Right lobe of liver (tissue), 6 donors: ENCODE measurements at regions not wholly inside any gene's neighbourhood (a gene's known extent, or its start where the extent isn't known, plus 50 kb on each side); places are given as distances from the start of the nearest gene placed in this dataset.

Source experiments
- ATAC-seq, 4 donors: fragments of 200-7000 bp; cut with Tn5 transposase; one replicate each; pipeline ENCODE4 v1.9.1; 2020; ENCODE audit warnings: mild to moderate bottlenecking in 4 of 4, moderate library complexity in 4 of 4
- DNase-seq, 3 donors: peaks; one replicate each; pipeline ENCODE4 v3.0.0-alpha.2; 2020
- H3K27ac ChIP-seq, 3 donors: fragments of 200-600 bp; one replicate each; pipeline ENCODE4 v1.8.0; 2022
- H3K27me3 ChIP-seq, 2 donors: fragments of 200-600 bp; one replicate each; pipeline ENCODE4 v1.8.0; 2022
- H3K36me3 ChIP-seq, 4 donors: fragments of 200-600 bp; sonication (generic) in 1 of 4; one replicate each; pipeline versions ENCODE4 v1.5.1 to v1.8.0; 2017 to 2022; ENCODE audit warnings: control low read depth in 1 of 4
- H3K4me1 ChIP-seq, 4 donors: fragments of 200-600 bp; sonication (generic) in 1 of 4; one replicate each; pipeline versions ENCODE4 v1.5.1 to v1.8.0; 2017 to 2022; ENCODE audit warnings: control low read depth in 1 of 4
- H3K4me3 ChIP-seq, 3 donors: fragments of 200-600 bp; one replicate each; pipeline ENCODE4 v1.8.0; 2022
- H3K9me3 ChIP-seq, 4 donors: fragments of 200-600 bp; sonication (generic) in 1 of 4; one replicate each; pipeline versions ENCODE4 v1.5.1 to v1.8.0; 2017 to 2022; ENCODE audit warnings: control low read depth in 1 of 4
- CTCF ChIP-seq, 4 donors: fragments of 200-600 bp in 3 of 4; fragments of 450-650 bp in 1 of 4; IDR thresholded peaks; one replicate each; pipeline versions ENCODE4 v1.5.1 to v1.8.0; 2016 to 2022; ENCODE audit warnings: antibody characterized with exemption in 4 of 4, mild to moderate bottlenecking in 2 of 4
- POLR2A ChIP-seq: fragments of 450-650 bp; IDR thresholded peaks from one replicate; pipeline ENCODE4 v1.6.1; 2017; ENCODE audit warnings: antibody characterized with exemption, mild to moderate bottlenecking
- WGBS: methylation state at CpG from one replicate; pipeline ENCODE4 v1.1.6; 2018; ENCODE audit warnings: low coverage, low lambda C conversion rate; ENCODE audit not compliant: insufficient coverage; ENCODE audit errors: missing lambda C conversion rate; 5-methylcytosine and 5-hydroxymethylcytosine counted together
- intact Hi-C, 2 donors: fragments of 100-400 bp; cut with DNase I; formaldehyde crosslinking; loops; one replicate each; pipeline versions ENCODE4 v1.11.2 to v1.14.1; 2022
- donor health status: DM: no; HTN: yes; CAD: no.
- donor health status: DM: no; HTN: no; CAD: no.
- donor health status: DM: no; HTN: no; CAD: no.
- donor health status: DM: no; HTN: yes; CAD: no.
- donor health status: DM: no; HTN: yes; CAD: no.

- TF ChIP-seq POLR2A, result no peak
- no peak for TF ChIP-seq CTCF (IDR thresholded peaks at IDR 0.05)
- intact Hi-C loops, result no loop called here
- no peak for DNase-seq
Measured at GRCh38 chr20:7708112-7708511, 232.1 kb downstream of the HAO1 start.

DNA sequence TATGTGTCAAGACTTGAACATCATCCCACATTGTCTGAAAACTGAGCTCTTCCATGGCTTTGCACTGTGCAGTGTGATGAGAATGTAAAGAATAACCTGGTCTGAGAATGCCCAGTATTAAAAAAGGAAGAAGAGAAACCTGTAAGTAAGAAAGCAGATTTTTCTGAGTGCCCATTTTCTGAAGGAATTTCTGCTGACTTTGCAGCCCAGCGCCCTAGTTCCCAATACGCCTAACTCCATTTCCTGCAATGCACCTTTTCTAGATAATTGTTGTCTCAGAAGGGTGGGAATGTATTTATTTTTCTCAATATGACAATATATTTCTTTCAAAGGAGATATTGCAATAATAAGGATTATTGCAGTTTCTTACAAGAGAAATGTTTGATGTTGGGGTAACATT lies 231.5 kb downstream of the HAO1 start:
- Histone ChIP-seq H3K27ac (no peak overlapping the region), H3K4me1 (peaks cover 0 to 12% (median 4%) of the 10 kb centered on the region in 4 donors), H3K4me3 (no peak overlapping the region), H3K27me3 (no peaks in the 10 kb centered on the region), H3K36me3 (no peaks in the 10 kb centered on the region), H3K9me3 (no peaks in the 10 kb centered on the region)
- WGBS, result 67% methylated on average over 2 of the region's 2 CpGs
- intact Hi-C loops, result no loop called here
- DNase-seq (no peak), ATAC-seq (no peak)
- TF ChIP-seq POLR2A, result no peak
- TF ChIP-seq CTCF (IDR thresholded peaks at IDR 0.05), result no peak

More at GRCh38 chr20:7708112-7708511, 232.1 kb downstream of the HAO1 start:
- no peak for ATAC-seq
- 31% methylated on average over 2 of the region's 2 CpGs for WGBS
- H3K27ac ChIP-seq, result no peak overlapping the region
- no peaks in the 10 kb centered on the region for H3K27me3 ChIP-seq
- H3K36me3 ChIP-seq, result no peaks in the 10 kb centered on the region
- H3K4me1 ChIP-seq, result peaks cover 0 to 6% (median 3%) of the 10 kb centered on the region in 4 donors
- no peaks in the 10 kb centered on the region for H3K9me3 ChIP-seq
- no peak overlapping the region for H3K4me3 ChIP-seq

DNA sequence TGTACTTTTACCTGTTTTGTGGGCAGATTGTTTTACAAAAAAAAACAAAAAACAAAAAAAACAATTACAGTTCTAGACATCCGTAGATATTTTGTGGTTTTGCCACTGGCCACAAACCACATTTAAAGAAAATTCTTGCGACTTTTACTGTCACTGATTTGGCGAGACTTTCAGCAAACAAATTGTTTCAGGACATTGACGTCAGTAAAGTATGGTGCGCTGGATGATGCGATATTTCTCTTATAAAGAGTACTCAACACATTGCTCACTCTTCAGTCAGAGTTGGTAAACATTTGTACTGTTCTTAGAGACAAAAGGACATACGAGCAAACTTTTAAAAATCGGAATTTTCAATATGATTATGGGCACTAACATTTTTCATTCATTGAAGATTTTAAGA lies 229.8 kb downstream of the HAO1 start:
- intact Hi-C loops, result no loop called here
- Histone ChIP-seq H3K9me3 (no peaks in the 10 kb centered on the region), H3K36me3 (no peaks in the 10 kb centered on the region), H3K4me1 (peaks cover 0 to 15% (median 6%) of the 10 kb centered on the region in 4 donors), H3K27ac (no peak overlapping the region), H3K4me3 (no peak overlapping the region), H3K27me3 (no peaks in the 10 kb centered on the region)
- TF ChIP-seq CTCF (IDR thresholded peaks at IDR 0.05), result no peak
- no peak for TF ChIP-seq POLR2A
- no peak for DNase-seq
- WGBS, result 83% methylated on average over 8 of the region's 8 CpGs
- no peak for ATAC-seq

DNA sequence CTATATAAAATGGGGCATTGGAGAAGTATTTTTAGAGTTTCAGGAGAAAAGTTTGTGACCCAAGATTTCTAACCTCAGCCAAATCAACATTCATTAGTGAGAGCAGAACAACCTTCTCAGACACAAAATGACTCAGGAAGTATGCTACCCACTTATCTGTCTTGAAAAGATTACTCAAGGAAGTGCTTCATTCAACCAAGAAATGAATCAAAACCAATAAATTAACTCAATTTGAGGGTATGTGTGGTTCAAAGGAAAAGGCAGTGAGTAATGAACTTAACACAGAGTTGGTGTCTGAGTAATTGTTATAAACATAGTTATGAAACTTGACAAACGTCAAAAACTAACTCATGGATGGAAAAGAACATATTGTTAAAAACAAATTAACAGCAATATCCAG lies 227.6 kb downstream of the HAO1 start:
- H3K4me3 ChIP-seq, result no peak overlapping the region
- ATAC-seq, result no peak
- H3K4me1 ChIP-seq, result peaks cover 0 to 15% (median 6%) of the 10 kb centered on the region in 4 donors
- 59% methylated on average over 1 of the region's 1 CpG for WGBS
- TF ChIP-seq CTCF (IDR thresholded peaks at IDR 0.05) (no peak), POLR2A (no peak)
- DNase-seq, result no peak
- H3K9me3 ChIP-seq, result no peaks in the 10 kb centered on the region
- intact Hi-C loops, result no loop called here
- H3K27me3 ChIP-seq, result no peaks in the 10 kb centered on the region
- H3K27ac ChIP-seq, result no peak overlapping the region
- H3K36me3 ChIP-seq, result no peaks in the 10 kb centered on the region

DNA sequence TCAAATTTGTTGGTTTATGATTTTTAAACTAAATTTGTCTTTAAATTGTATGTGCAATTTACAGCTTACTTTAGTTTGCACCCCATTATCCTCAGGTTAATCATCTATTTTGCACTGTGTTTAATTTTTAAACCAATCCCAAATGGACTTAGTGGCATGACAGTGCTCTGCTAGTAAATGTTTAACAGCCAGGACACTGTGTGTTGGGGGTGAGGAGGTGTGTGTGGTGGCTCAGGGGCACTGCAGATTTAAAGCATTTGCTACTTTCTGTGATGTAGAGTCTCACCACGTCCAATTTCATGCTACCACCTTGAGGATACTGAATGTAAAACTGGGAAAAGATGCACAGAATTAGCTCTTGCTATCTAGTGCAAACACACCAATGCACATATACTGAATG lies 225.7 kb downstream of the HAO1 start:
- Histone ChIP-seq H3K27me3 (no peaks in the 10 kb centered on the region), H3K9me3 (no peaks in the 10 kb centered on the region), H3K27ac (no peak overlapping the region), H3K4me3 (no peak overlapping the region), H3K36me3 (no peaks in the 10 kb centered on the region), H3K4me1 (peaks cover 0 to 15% (median 6%) of the 10 kb centered on the region in 4 donors)
- intact Hi-C loops, result no loop called here
- WGBS, result 9% methylated on average over 1 of the region's 1 CpG
- TF ChIP-seq CTCF (IDR thresholded peaks at IDR 0.05) (peak in 2 of 4 donors; percentile 14 to 38), POLR2A (no peak)
- ATAC-seq, result peak; percentile 95 to 99 (median 97)
- peak in 2 of 3 donors; percentile 51 to 58 for DNase-seq
